IPS DF 19.7 (cell line): ENCODE measurements at regions not wholly inside any gene's neighbourhood (a gene's known extent, or its start where the extent isn't known, plus 50 kb on each side); places are given as distances from the start of the nearest gene placed in this dataset.
"Not testable (repeated sequence)": the region's sequence is repeated elsewhere in the genome, so short reads cannot be mapped to it uniquely, and the experiment has no call there.

Experiments
- DNase-seq: peaks from one replicate; pipeline ENCODE4 v3.0.0-alpha.2; 2013; ENCODE audit warnings: low read depth, low spot score

GRCh38 chr12:88836156-88836555 is 255.9 kb upstream of the KITLG start:
- DNase-seq: no peak

- no peak for DNase-seq
Measured at GRCh38 chr12:88834226-88834625, 254.0 kb upstream of the KITLG start.

- DNase-seq: no peak
Measured at GRCh38 chr12:88833641-88834116, 253.4 kb upstream of the KITLG start.

- DNase-seq: not testable (repeated sequence)
Measured at GRCh38 chr12:88828537-88828936, 248.3 kb upstream of the KITLG start.

- DNase-seq: no peak
Measured at GRCh38 chr12:88820012-88820411, 239.7 kb upstream of the KITLG start.

GRCh38 chr12:88816201-88816600 is 235.9 kb upstream of the KITLG start:
- DNase-seq: no peak

GRCh38 chr12:88814779-88815178 is 234.5 kb upstream of the KITLG start:
- DNase-seq: no peak

GRCh38 chr12:88812610-88813009 is 232.3 kb upstream of the KITLG start:
- DNase-seq: no peak

GRCh38 chr12:88810806-88811205 is 230.5 kb upstream of the KITLG start:
- DNase-seq: no peak

GRCh38 chr12:88809841-88810240 is 229.6 kb upstream of the KITLG start:
- not testable (repeated sequence) for DNase-seq

GRCh38 chr12:88805692-88806091 is 225.4 kb upstream of the KITLG start:
- no peak for DNase-seq

GRCh38 chr12:88805286-88805685 is 225.0 kb upstream of the KITLG start:
- DNase-seq: no peak

GRCh38 chr12:88802096-88802706 is 221.9 kb upstream of the KITLG start:
- DNase-seq: no peak

GRCh38 chr12:88801227-88802095 is 221.2 kb upstream of the KITLG start:
- no peak for DNase-seq

- DNase-seq: no peak
Measured at GRCh38 chr12:88793096-88793495, 212.8 kb upstream of the KITLG start.

- no peak for DNase-seq
Measured at GRCh38 chr12:88790231-88790630, 210.0 kb upstream of the KITLG start.

GRCh38 chr12:88784166-88784565 is 203.9 kb upstream of the KITLG start:
- DNase-seq: no peak

- DNase-seq: no peak
Measured at GRCh38 chr12:88782351-88782750, 202.1 kb upstream of the KITLG start.

- no peak for DNase-seq
Measured at GRCh38 chr12:88781909-88782308, 201.6 kb upstream of the KITLG start.

GRCh38 chr12:88778064-88778463 is 197.8 kb upstream of the KITLG start:
- no peak for DNase-seq

- DNase-seq: no peak
Measured at GRCh38 chr12:88775742-88776151, 195.5 kb upstream of the KITLG start.

- DNase-seq: no peak
Measured at GRCh38 chr12:88767699-88768098, 187.4 kb upstream of the KITLG start.
